IMR-90 (cell line): ENCODE measurements at regions not wholly inside any gene's neighbourhood (a gene's known extent, or its start where the extent isn't known, plus 50 kb on each side); places are given as distances from the start of the nearest gene placed in this dataset.

Source experiments
- ATAC-seq: fragments of 200-7000 bp; cut with Tn5 transposase; 2 replicates; pipeline ENCODE4 v1.9.1; 2020; ENCODE audit warnings: low read depth, mild to moderate bottlenecking, moderate library complexity
- BruUV-seq: library from RNA; stranded (reverse); fragments of 400-500 nt; replicated peaks from 2 replicates; lab custom pipeline; 2021; lab: Mats Ljungman, UMichigan
- CTCF ChIA-PET: fragments of 300-600 bp; formaldehyde crosslinking; extraction: SDS; loops from one replicate; lab custom pipeline; 2021; ENCODE audit warnings: antibody characterized with exemption; lab: Yijun Ruan, JAX
- POLR2A ChIA-PET: fragments of 300-600 bp; sonication (Branson Sonifier 250); formaldehyde crosslinking; loops from one replicate; lab custom pipeline; 2022; ENCODE audit warnings: antibody characterized with exemption; ENCODE audit not compliant: unreplicated experiment; lab: Charles Lee
- DNase-seq: peaks from one replicate; pipeline ENCODE4 v3.0.0; 2013
- H2AFZ ChIP-seq: replicated peaks from 2 replicates; pipeline ENCODE3; 2013; ENCODE audit warnings: low read length, mild to moderate bottlenecking; ENCODE audit not compliant: poor library complexity
- H2AK5ac ChIP-seq: 2 replicates; pipeline ENCODE4 v1.6.1; 2013; ENCODE audit warnings: low read depth, low read length, inconsistent platforms
- H2AK9ac ChIP-seq: replicated peaks from 2 replicates; pipeline ENCODE3; 2013; ENCODE audit warnings: mild to moderate bottlenecking, low read depth, low read length, moderate library complexity; ENCODE audit not compliant: poor library complexity
- H2BK120ac ChIP-seq: 2 replicates; pipeline ENCODE4 v1.6.1; 2013; ENCODE audit warnings: low read depth, low read length, inconsistent platforms
- H2BK15ac ChIP-seq: 3 replicates; pipeline ENCODE4 v1.6.1; 2013; ENCODE audit warnings: low read depth, low read length, inconsistent platforms
- H2BK20ac ChIP-seq: 2 replicates; pipeline ENCODE4 v1.6.1; 2013; ENCODE audit warnings: low read depth, mild to moderate bottlenecking, inconsistent platforms, low read length, moderate library complexity
- H2BK5ac ChIP-seq: 2 replicates; pipeline ENCODE4 v1.6.1; 2013; ENCODE audit warnings: mild to moderate bottlenecking, low read depth, low read length, inconsistent platforms; ENCODE audit not compliant: poor library complexity, severe bottlenecking
- H3K14ac ChIP-seq: replicated peaks from 2 replicates; pipeline ENCODE4 v1.6.1; 2013; ENCODE audit warnings: low read depth, low read length, inconsistent platforms
- H3K18ac ChIP-seq: 2 replicates; pipeline ENCODE4 v1.6.1; 2013; ENCODE audit warnings: low read depth, low read length, control low read depth
- H3K23ac ChIP-seq: 2 replicates; pipeline ENCODE4 v1.6.1; 2013; ENCODE audit warnings: low read depth, low read length, inconsistent platforms
- H3K27ac ChIP-seq: 2 replicates; pipeline ENCODE4 v1.5.1; 2013; ENCODE audit warnings: mild to moderate bottlenecking, control low read depth, low read length; ENCODE audit not compliant: insufficient read depth
- H3K27me3 ChIP-seq: 2 replicates; pipeline ENCODE4 v1.6.1; 2013; ENCODE audit warnings: low read length; ENCODE audit not compliant: control insufficient read depth, insufficient read depth
- H3K36me3 ChIP-seq: 2 replicates; pipeline ENCODE4 v1.6.1; 2013; ENCODE audit warnings: low read length, mixed read lengths; ENCODE audit not compliant: control insufficient read depth, insufficient read depth
- H3K4ac ChIP-seq: 2 replicates; pipeline ENCODE4 v1.6.1; 2013; ENCODE audit warnings: low read depth, low read length, inconsistent platforms
- H3K4me1 ChIP-seq: 2 replicates; pipeline ENCODE4 v1.6.1; 2013; ENCODE audit warnings: low read length, mixed read lengths; ENCODE audit not compliant: control insufficient read depth, insufficient read depth
- H3K4me2 ChIP-seq: 2 replicates; pipeline ENCODE4 v1.6.1; 2013; ENCODE audit warnings: low read depth, mild to moderate bottlenecking, control low read depth, low read length, moderate library complexity
- H3K4me3 ChIP-seq: 2 replicates; pipeline ENCODE4 v1.5.1; 2013; ENCODE audit warnings: low read depth, mild to moderate bottlenecking, control low read depth, low read length, moderate library complexity; ENCODE audit not compliant: insufficient read depth
- H3K56ac ChIP-seq: 2 replicates; pipeline ENCODE4 v1.6.1; 2013; ENCODE audit warnings: low read length, inconsistent platforms; ENCODE audit not compliant: insufficient read depth; ENCODE audit errors: extremely low read depth
- H3K79me1 ChIP-seq, 2 experiments: 2 replicates each; pipeline ENCODE4 v1.6.1; 2013; ENCODE audit warnings: low read length in 2 of 2, inconsistent platforms in 1 of 2, low read depth in 1 of 2
- H3K9ac ChIP-seq: 2 replicates; pipeline ENCODE4 v1.6.1; 2013; ENCODE audit warnings: low read depth, low read length, control low read depth
- H3K9me1 ChIP-seq: 2 replicates; pipeline ENCODE4 v1.6.1; 2013; ENCODE audit warnings: low read length, inconsistent platforms; ENCODE audit not compliant: insufficient read depth
- H3K9me3 ChIP-seq: 2 replicates; pipeline ENCODE4 v1.6.1; 2013; ENCODE audit warnings: low read length; ENCODE audit not compliant: control insufficient read depth, insufficient read depth
- H4K20me1 ChIP-seq: 2 replicates; pipeline ENCODE4 v1.6.1; 2013; ENCODE audit warnings: low read length, inconsistent platforms; ENCODE audit not compliant: insufficient read depth
- H4K5ac ChIP-seq: 2 replicates; pipeline ENCODE4 v1.6.1; 2013; ENCODE audit warnings: mild to moderate bottlenecking, low read depth, low read length, control low read depth
- H4K8ac ChIP-seq, 2 experiments: 2 replicates each; pipeline ENCODE4 v1.6.1; 2013; ENCODE audit warnings: low read depth in 2 of 2, low read length in 2 of 2, control low read depth in 1 of 2, inconsistent platforms in 1 of 2
- H4K91ac ChIP-seq: 2 replicates; pipeline ENCODE4 v1.6.1; 2013; ENCODE audit warnings: low read depth, low read length, inconsistent platforms; ENCODE audit not compliant: insufficient read depth
- BHLHE40 ChIP-seq: fragments of 150-350 bp; IDR thresholded peaks from 2 replicates; pipeline ENCODE4 v1.6.1; 2016; ENCODE audit warnings: mild to moderate bottlenecking, low read depth, low read length
- CHD1 ChIP-seq: IDR thresholded peaks from 2 replicates; pipeline ENCODE4 v1.6.1; 2012; ENCODE audit warnings: low read depth, low read length, improper control_type of control experiment
- FOS ChIP-seq: fragments of 150-350 bp; IDR thresholded peaks from 2 replicates; pipeline ENCODE4 v1.6.1; 2016; ENCODE audit warnings: low read depth, low read length
- MAZ ChIP-seq: IDR thresholded peaks from 2 replicates; pipeline ENCODE4 v1.6.1; 2012; ENCODE audit warnings: low read depth, mild to moderate bottlenecking, low read length, improper control_type of control experiment, moderate library complexity, borderline replicate concordance
- MXI1 ChIP-seq: IDR thresholded peaks from 2 replicates; pipeline ENCODE4 v1.6.1; 2012; ENCODE audit warnings: low read depth, mild to moderate bottlenecking, low read length, moderate library complexity, borderline replicate concordance
- NFE2L2 ChIP-seq: fragments of 150-350 bp; IDR thresholded peaks from 2 replicates; pipeline ENCODE4 v1.6.1; 2016; ENCODE audit warnings: low read depth, mild to moderate bottlenecking, low read length
- RCOR1 ChIP-seq: IDR thresholded peaks from 2 replicates; pipeline ENCODE4 v1.6.1; 2012; ENCODE audit warnings: mild to moderate bottlenecking, low read length, improper control_type of control experiment; ENCODE audit not compliant: insufficient replicate concordance
- SMC3 ChIP-seq: fragments of 150-350 bp; IDR thresholded peaks from 2 replicates; pipeline ENCODE4 v1.6.1; 2016; ENCODE audit warnings: low read depth, mild to moderate bottlenecking, antibody characterized with exemption, low read length, moderate library complexity
- WGBS, 2 experiments: methylation state at CpG; one replicate each; pipeline versions ENCODE4 v1.1.5 to v1.1.7; 2013; ENCODE audit warnings: missing lambda C conversion rate in 2 of 2; ENCODE audit not compliant: insufficient read length in 1 of 2; ENCODE audit errors: extremely low coverage in 2 of 2; 5-methylcytosine and 5-hydroxymethylcytosine counted together
- dilution Hi-C: fragments of 300-500 bp; cut with HindIII; formaldehyde crosslinking; loops from one replicate; pipeline ENCODE4 v1.14.3; 2018; ENCODE audit warnings: low sequenced_read_pairs; ENCODE audit not compliant: unreplicated experiment
- in situ Hi-C: fragments of 300-500 bp; cut with MboI; formaldehyde crosslinking; loops from 3 replicates; pipeline ENCODE4 v1.14.3; 2019; ENCODE audit warnings: low sequenced_read_pairs, inconsistent platforms, mixed read lengths
- intact Hi-C: fragments of 100-400 bp; cut with micrococcal nuclease; formaldehyde crosslinking; loops from 2 replicates; pipeline ENCODE4 v1.10.0; 2022
- TF ChIP-seq, protein P1 (sequence below): fragments of 150-350 bp; IDR thresholded peaks from 2 replicates; pipeline ENCODE4 v1.6.1; 2016; ENCODE audit warnings: low read depth, mild to moderate bottlenecking, low read length, moderate library complexity, borderline replicate concordance
- TF ChIP-seq, protein P2 (sequence below): fragments of 150-350 bp; IDR thresholded peaks from 2 replicates; pipeline ENCODE4 v1.6.1; 2017; ENCODE audit warnings: mild to moderate bottlenecking, antibody characterized with exemption, low read length, low read depth

DNA sequence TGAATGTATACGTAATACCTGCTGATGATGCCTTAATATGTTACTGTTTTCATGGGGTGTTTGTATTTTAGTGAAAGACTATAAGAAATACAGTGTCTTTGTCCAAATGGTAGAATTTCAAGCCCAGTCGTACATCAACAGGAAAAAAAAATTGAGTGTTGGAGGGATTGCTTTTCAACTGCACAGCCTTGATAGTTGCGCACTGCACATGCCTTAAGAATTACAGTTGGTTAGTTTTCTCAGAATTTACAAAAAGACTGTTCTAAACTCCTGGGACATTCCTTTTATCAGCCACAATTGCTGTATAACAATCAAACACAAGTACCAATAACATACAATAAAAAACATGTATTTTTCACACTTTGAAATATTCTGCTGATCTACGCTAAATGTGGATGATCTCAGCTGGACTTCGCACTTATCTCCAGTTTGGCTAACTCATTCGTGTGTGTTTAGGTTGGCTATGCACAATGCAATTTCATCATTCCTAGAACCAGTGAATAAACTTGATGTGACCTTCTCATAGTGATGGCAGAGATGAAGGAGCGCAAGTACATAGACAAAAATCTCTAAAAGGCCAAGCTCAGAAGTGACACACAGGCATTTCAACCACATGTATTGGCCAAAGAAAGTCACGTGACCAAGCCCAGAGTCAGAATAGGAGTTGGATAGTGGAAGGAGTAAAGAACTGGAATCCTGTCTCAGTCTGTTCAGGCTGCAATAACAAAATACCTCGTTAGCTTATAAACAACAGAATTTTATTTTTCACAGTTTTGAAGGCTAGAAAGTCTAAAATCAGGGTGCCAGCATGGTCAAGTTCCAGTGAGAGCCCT is 152.3 kb downstream of the IPMK start:
- ChIA-PET CTCF (no interaction called here), POLR2A (no interaction called here)
- no peaks in the 10 kb centered on the region for H4K20me1 ChIP-seq
- H2BK5ac ChIP-seq: no peak overlapping the region
- no peak for TF ChIP-seq NFE2L2
- TF ChIP-seq RCOR1: no peak
- TF ChIP-seq CHD1: no peak
- no peak for TF ChIP-seq SMC3
- no peak for TF ChIP-seq MAZ
- no peak for TF ChIP-seq FOS
- TF ChIP-seq, protein P1, sequence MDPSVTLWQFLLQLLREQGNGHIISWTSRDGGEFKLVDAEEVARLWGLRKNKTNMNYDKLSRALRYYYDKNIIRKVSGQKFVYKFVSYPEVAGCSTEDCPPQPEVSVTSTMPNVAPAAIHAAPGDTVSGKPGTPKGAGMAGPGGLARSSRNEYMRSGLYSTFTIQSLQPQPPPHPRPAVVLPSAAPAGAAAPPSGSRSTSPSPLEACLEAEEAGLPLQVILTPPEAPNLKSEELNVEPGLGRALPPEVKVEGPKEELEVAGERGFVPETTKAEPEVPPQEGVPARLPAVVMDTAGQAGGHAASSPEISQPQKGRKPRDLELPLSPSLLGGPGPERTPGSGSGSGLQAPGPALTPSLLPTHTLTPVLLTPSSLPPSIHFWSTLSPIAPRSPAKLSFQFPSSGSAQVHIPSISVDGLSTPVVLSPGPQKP: no peak
- TF ChIP-seq, protein P2, sequence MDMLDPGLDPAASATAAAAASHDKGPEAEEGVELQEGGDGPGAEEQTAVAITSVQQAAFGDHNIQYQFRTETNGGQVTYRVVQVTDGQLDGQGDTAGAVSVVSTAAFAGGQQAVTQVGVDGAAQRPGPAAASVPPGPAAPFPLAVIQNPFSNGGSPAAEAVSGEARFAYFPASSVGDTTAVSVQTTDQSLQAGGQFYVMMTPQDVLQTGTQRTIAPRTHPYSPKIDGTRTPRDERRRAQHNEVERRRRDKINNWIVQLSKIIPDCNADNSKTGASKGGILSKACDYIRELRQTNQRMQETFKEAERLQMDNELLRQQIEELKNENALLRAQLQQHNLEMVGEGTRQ: no peak
- no peak for TF ChIP-seq MXI1
- TF ChIP-seq BHLHE40: no peak
- H2BK20ac ChIP-seq: no peak overlapping the region
- no peaks in the 10 kb centered on the region for H3K4me1 ChIP-seq
- DNase-seq (no peak), ATAC-seq (no peak)
- no peak overlapping the region for H2BK120ac ChIP-seq
- no peaks in the 10 kb centered on the region for H3K79me1 ChIP-seq
- H2AFZ ChIP-seq: no peak overlapping the region
- H3K36me3 ChIP-seq: no peaks in the 10 kb centered on the region
- in situ Hi-C loops (no loop called here), intact Hi-C loops (no loop called here), dilution Hi-C loops (no loop called here)
- H4K5ac ChIP-seq: no peak overlapping the region
- no peaks in the 10 kb centered on the region for H3K9me1 ChIP-seq
- H3K14ac ChIP-seq: no peak overlapping the region
- H3K4me3 ChIP-seq: no peak overlapping the region
- no peak overlapping the region for H2BK15ac ChIP-seq
- no peak overlapping the region for H3K4me2 ChIP-seq
- no peaks in the 10 kb centered on the region for H3K9me3 ChIP-seq
- no peak overlapping the region for H3K27ac ChIP-seq
- H4K91ac ChIP-seq: no peak overlapping the region
- H2AK5ac ChIP-seq: no peak overlapping the region
- H3K56ac ChIP-seq: no peak overlapping the region
- 73% methylated on average over 3 of the region's 9 CpGs; no CpG with 5 or more reads in 1 of the 2 experiments for WGBS, 2 experiments
- no peak overlapping the region for H3K18ac ChIP-seq
- H3K23ac ChIP-seq: no peak overlapping the region
- no TSS peak for BruUV-seq
- H3K4ac ChIP-seq: no peak overlapping the region
- H4K8ac ChIP-seq: no peak overlapping the region
- H3K27me3 ChIP-seq: no peaks in the 10 kb centered on the region
- no peak overlapping the region for H3K9ac ChIP-seq
- no peak overlapping the region for H2AK9ac ChIP-seq
